Ishikawa (cell line): ENCODE measurements at regions not wholly inside any gene's neighbourhood (a gene's known extent, or its start where the extent isn't known, plus 50 kb on each side); places are given as distances from the start of the nearest gene placed in this dataset.

Experiments
- CEBPB ChIP-seq: IDR thresholded peaks from 2 replicates; pipeline ENCODE4 v1.6.1; 2012
- EGR1 ChIP-seq: IDR thresholded peaks from 2 replicates; pipeline ENCODE4 v1.6.1; 2012
- EP300 ChIP-seq: IDR thresholded peaks from 2 replicates; pipeline ENCODE4 v1.6.1; 2012; ENCODE audit warnings: borderline replicate concordance
- FOXM1 ChIP-seq: IDR thresholded peaks from 2 replicates; pipeline ENCODE4 v1.6.1; 2012; ENCODE audit warnings: low read depth, borderline replicate concordance
- NFIC ChIP-seq: IDR thresholded peaks from 2 replicates; pipeline ENCODE4 v1.6.1; 2012
- RAD21 ChIP-seq: IDR thresholded peaks from 2 replicates; pipeline ENCODE4 v1.6.1; 2012; ENCODE audit warnings: low read depth
- REST ChIP-seq: IDR thresholded peaks from 2 replicates; pipeline ENCODE4 v1.6.1; 2012; ENCODE audit warnings: low read depth, mild to moderate bottlenecking
- TAF1 ChIP-seq: IDR thresholded peaks from 2 replicates; pipeline ENCODE4 v1.6.1; 2012; ENCODE audit warnings: low read depth, mild to moderate bottlenecking
- TEAD4 ChIP-seq: IDR thresholded peaks from 2 replicates; pipeline ENCODE4 v1.6.1; 2012
- YY1 ChIP-seq: IDR thresholded peaks from 2 replicates; pipeline ENCODE4 v1.6.1; 2012; ENCODE audit warnings: low read depth
- ZBTB7A ChIP-seq: IDR thresholded peaks from 2 replicates; pipeline ENCODE4 v1.6.1; 2012; ENCODE audit warnings: low read depth
- TF ChIP-seq, protein P1 (sequence below): IDR thresholded peaks from 2 replicates; pipeline ENCODE4 v1.6.1; 2012
- TF ChIP-seq, protein P2 (sequence below): IDR thresholded peaks from 2 replicates; pipeline ENCODE4 v1.6.1; 2012

GRCh38 chr9:64015136-64015535 is 1269.9 kb downstream of the FOXD4L5 start:
- no peak for TF ChIP-seq NFIC
- TF ChIP-seq, protein P1, sequence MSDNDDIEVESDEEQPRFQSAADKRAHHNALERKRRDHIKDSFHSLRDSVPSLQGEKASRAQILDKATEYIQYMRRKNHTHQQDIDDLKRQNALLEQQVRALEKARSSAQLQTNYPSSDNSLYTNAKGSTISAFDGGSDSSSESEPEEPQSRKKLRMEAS: no peak
- no peak for TF ChIP-seq EP300
- TF ChIP-seq REST: no peak
- no peak for TF ChIP-seq EGR1
- no peak for TF ChIP-seq YY1
- no peak for TF ChIP-seq CEBPB
- TF ChIP-seq RAD21: no peak
- no peak for TF ChIP-seq ZBTB7A
- no peak for TF ChIP-seq TAF1
- TF ChIP-seq, protein P2, sequence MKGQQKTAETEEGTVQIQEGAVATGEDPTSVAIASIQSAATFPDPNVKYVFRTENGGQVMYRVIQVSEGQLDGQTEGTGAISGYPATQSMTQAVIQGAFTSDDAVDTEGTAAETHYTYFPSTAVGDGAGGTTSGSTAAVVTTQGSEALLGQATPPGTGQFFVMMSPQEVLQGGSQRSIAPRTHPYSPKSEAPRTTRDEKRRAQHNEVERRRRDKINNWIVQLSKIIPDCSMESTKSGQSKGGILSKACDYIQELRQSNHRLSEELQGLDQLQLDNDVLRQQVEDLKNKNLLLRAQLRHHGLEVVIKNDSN: no peak
- no peak for TF ChIP-seq TEAD4
- TF ChIP-seq FOXM1: no peak
